Hematopoietic multipotent progenitor cell treated with erythropoietin and hydrocortisone succinate and interleukin-3 and kit ligand, for 4 days (in vitro differentiated cells): ENCODE measurements at regions not wholly inside any gene's neighbourhood (a gene's known extent, or its start where the extent isn't known, plus 50 kb on each side); places are given as distances from the start of the nearest gene placed in this dataset.

Source experiments
- DNase-seq: peaks from one replicate; pipeline ENCODE4 v3.0.0-alpha.2; 2015

DNA sequence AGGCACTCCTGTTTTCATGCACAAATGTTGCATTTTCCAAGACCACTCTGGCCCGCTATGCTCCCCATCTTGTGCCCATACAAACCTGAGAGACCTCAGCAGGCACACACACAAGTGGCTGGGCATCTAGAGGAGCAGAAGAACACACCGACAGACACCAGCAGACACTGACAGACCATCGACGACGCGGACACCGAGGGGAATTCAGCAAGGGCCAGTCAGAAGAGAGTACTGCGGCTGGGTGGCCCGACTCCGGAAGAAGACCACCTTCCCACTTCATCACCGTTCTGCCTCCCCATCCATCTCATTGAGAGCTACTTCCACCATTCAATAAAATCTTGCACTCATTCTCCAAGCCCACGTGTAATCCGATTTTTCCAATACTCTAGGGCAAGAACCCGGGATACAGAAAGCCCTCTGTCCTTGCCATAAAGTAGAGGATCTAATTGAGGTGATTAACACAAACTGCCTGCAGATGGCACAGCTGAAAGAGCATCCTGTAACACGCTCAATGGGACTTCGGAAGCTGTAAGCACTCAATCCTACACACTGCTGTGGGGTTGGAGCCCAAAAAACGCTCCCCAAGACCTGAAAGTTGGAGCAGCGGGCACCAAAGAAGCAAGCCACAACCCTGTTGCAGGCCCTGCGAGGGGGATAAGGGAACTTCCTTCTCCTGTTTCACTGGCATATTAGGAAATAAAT is 780.9 kb downstream of the ARAP2 start:
- no peak for DNase-seq

DNA sequence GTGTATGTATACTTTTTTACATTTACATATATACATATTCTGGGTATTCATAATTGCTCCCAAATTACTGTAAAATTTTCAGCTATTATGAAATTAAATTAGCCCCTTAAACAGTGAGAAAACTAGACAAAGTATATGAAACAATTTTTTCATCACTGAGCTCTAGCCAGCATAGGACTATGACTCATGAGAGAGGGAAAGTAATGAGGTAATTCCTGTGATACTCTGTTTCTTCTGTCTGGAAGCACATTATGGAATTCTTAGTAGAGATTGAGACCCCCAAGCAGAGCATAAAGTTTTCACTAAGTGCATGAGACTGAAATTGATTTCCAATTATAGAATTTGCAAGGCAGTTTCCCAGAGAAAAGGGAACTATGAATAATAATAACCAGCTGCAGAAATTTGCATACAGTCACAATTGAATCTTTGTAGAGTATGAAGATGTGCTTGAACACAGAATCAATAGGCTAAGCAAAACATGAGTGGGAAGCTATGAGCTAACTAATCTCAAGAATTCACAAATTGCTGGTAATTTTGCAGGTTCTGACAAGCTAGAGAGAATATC is 779.3 kb downstream of the ARAP2 start:
- DNase-seq = no peak

DNA sequence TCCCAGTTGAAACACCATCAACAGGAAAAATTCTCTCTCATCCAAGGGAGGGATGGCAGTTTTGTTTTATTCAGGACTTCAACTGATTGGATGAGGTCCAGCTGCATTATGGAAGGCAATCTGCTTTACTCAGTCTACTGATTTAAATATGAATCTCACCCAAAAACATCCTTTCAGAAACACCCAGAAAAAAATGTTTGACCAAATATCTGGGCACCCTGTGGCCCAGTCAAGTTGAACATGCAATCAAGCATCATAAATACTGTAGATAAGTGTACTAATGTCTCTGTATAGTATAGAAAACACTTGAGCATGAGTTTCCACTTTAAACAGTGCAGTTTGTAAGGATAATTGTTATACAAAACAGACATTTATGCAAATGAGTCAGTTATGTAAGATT is 753.2 kb downstream of the ARAP2 start:
- DNase-seq = no peak

DNA sequence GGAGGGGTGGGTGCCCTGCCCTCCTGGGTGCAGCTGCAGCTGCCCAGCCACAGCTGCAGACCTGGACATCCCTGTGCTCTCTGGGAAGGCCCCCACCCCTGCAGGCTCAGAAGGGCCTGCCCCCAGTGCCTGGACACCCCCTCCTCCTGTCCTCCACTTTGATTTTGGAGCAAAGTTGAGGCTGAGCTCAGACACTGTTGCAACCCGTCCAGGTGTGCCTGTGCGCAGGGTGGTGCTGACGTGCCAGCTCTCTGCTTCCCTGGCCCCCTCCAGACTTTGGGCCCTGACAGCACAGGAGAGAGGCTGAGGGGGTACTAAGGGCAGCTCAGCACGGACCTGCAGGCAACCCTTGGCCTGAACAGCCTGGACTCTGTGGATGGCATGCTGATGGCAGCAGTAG is 750.3 kb downstream of the ARAP2 start:
- DNase-seq = no peak

DNA sequence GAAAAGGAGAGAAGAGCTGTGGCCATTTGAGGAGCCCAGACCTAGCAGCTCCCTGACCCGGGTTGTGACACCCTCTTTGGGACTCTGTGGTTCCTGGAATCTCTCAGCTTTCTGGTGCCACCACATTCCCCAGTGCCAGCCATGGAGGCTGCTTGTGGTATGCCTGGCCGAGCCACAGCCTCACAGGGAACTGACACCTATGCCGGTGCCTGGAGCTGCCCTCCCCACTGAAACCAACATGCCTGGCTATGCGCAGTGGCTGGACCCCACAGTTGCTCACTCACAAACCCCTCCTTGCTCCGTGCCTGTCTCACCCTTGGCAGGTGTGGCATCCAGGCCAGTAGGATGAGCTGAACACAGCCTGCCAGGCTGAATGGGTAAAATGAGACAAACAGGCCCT is 749.4 kb downstream of the ARAP2 start:
- no peak for DNase-seq

DNA sequence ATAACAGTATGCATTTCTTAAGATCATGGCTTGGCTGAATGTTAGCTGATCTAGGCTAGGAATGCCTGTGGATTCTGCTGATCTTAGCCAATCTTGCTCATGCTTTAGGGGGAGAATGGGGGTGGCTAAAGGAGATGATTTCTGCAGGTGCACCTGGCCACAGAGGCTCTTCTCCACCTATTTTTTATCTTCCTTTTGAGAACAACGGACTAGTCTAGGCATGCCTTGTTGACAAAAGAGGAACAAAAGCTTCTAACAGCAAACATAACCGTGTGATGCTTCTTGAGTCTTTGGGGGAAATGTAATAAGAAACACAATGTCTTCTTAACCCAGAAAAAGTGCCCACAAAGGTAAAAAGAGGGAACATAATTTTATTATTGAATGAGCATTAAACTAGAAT is 743.5 kb downstream of the ARAP2 start:
- DNase-seq = no peak

DNA sequence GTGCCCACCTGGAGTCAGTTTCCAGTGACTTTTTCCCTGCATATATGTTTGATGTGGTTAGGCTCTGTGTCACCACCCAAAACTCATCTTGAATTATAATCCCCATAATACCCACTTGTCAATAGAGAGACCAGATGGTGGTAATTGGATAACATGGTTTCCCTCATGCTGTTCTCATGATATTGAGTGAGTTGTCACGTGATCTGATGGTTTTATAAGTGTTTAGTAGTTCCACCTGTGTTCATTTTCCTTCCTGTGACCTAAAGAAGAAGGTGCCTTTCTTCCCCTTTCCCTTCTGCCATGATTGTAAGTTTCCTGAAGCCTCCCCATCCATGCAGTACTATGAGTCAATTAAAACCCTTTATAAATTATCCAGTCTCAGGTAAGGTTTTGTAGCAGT is 740.9 kb downstream of the ARAP2 start:
- DNase-seq = no peak

DNA sequence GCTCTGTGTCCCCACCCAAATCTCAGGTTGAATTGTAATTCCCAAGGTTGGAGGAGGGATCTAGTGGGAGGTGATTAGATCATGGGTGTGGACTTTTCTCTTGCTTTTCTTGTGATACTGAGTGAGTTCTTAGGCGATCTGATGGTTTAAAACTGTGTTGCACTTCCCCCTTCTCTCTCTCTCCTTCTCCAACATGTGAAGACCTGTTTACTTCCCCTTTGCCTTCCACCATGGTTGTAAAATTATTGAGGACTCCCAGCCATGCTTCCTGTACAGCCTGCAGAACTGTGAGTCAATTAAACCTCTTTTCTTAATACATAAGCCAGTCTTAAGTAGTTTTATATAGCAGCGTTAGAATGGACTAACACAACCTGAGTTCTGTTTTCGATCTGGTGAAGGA is 738.2 kb downstream of the ARAP2 start:
- DNase-seq = no peak

DNA sequence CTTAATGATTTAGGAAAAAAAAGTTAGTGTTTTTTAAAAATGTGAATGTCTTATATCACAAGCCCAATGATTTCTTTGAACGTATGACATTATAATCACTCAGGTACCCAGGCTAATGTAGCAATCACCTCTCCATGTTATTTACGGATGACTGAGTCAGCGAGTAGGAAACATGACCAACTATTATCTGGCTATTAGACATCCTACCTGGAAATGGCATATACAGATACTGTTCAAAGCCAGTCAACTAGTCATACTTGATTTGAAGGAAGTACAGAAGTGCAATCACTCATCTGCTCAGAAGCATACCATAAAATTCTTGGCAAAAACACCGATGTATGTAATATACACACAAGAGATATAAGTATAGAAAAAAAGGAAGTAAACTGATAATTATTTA is 732.5 kb downstream of the ARAP2 start:
- no peak for DNase-seq

DNA sequence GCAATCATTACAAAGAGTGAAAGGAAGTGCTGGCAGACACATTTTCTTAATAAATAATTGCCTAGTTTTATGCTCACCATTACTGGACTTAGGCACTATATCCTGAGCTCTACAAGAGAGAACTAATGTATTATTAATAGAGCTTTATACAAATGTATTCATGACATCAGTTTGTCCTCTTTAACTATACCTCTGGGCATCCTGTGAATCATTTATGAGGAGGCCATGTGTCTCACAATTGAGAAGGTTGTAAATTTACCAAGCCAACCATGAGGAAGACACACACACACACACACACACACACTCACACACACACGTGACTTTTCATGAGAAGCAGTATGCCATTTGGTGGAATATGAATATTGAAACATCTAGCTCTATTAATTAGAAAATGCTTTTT is 728.2 kb downstream of the ARAP2 start:
- no peak for DNase-seq

DNA sequence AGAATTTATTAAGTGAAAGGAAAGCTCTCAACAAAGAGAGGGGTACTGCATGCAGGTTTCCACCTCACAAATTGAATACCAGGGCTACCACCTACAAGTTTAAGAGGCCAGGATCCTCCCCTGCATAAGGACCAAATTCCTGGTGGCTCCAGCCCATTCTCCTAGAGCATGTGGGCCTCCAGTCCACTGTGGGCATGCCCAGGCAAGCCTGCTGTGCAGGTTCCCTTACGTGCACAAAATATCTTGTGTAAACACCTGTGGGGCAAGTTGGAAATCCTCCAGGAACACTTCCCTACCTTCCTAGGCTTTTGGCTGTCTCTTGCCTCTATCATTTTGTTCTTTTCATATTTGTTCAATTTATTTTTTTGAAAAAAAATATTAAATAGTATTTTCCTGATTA is 724.3 kb downstream of the ARAP2 start:
- no peak for DNase-seq

DNA sequence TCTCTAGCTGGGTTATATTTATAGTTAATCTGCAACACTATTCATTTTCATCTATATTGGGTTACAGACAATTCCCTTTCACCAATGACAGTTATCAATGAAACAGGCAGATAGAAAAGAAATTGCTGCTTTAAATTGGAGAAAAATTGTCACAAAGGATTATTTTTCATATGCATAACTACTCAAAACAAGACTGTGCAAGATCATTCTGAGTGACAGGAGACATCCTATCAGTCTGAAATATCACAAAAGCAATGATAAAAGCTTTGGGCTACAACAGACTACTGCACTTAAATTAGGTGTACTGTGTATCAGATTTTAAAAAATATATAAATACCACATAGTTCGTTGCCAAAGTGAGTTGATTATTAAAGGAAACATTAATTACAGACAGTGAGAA is 722.6 kb downstream of the ARAP2 start:
- no peak for DNase-seq

DNA sequence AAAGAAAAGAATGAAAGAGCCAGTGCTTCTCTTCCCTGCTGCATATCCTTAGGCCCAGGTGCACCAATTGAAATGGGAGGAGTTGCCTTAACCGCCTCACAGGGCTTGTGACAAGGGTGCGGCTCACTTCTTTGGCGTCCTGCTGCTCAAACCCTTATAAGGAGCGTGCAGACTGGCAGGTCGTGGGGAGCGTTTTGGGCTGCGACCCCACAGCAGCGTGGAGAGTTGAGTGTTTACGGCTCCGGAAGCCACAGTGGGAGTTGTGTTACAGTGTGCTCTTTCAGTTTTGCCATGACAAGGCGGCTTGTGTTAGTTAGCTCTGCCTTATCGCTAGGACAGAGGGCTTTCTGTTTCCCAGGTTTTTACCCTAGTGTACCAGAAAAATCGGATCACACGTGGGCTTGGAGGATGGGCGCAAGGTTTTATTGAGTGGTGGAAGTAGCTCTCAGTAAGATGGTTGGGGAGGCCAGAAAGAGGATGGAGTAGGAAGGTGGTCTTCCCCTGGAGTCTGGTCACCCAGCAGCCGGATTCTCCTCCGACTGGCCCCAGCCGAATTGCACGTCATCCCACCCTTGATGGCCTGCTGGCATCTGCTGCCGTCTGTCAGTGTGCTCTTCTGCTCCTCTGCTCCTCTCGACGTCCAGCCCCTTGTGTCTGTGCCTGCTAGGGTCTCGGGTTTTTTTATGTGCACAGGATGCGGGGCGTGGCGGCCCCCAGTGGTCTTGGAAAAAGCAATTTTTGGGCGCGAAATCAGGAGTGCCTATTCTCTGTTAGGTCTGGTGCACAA is 718.9 kb downstream of the ARAP2 start:
- DNase-seq = peak; percentile 3

DNA sequence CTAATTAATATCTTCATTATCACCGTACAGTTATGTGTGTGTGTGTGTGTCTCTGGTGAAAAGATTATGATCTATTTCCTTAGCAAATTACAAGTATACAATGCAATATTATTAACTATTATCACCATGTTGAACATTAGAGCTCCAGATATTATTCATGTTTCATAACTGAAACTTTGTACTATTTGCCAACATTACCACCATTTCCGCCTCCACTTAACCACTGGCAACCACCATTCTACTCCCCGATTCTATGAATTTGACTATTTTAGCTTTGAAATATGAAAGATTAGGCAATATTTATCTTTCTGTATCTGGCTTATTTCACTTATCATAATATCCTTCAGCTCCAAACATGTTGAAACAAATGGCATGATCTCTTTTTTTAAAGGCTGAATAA is 717.9 kb downstream of the ARAP2 start:
- peak; percentile 19 for DNase-seq

DNA sequence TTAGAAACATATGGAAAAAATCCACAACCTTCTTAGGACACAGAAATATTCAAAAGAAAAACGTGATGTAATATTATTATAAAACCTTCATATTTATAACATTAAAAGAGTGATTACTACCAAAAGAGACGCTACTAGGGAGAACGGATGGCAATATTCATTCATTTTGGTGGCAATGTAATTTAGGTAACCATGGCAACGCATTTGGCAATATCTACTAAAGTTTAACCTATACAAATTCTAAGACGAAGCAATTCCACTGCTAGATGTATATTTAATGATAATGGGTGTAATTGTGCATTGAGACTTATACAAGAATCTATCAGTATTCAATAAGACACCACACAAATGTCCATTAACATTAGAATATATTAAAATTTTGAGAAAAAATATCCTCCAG is 709.4 kb downstream of the ARAP2 start:
- no peak for DNase-seq

DNA sequence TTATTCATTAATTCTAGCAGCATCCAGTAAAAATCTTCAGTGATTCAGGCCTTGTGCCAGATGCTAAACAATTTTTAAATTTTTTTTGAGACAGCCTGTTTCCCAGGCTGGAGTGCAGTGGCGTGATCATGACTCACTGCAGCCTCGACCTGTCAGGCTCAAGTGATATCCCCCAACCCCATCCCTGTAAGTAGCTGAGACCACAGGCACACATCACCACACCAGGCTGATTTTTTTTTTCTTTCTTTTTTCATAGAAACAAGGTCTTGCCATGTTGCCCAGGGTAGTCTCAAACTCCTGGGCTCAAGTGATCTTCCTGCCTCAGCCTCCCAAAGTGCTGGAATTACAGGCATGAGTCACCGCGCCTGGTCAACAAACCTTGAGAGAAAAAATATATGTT is 705.5 kb downstream of the ARAP2 start:
- no peak for DNase-seq

DNA sequence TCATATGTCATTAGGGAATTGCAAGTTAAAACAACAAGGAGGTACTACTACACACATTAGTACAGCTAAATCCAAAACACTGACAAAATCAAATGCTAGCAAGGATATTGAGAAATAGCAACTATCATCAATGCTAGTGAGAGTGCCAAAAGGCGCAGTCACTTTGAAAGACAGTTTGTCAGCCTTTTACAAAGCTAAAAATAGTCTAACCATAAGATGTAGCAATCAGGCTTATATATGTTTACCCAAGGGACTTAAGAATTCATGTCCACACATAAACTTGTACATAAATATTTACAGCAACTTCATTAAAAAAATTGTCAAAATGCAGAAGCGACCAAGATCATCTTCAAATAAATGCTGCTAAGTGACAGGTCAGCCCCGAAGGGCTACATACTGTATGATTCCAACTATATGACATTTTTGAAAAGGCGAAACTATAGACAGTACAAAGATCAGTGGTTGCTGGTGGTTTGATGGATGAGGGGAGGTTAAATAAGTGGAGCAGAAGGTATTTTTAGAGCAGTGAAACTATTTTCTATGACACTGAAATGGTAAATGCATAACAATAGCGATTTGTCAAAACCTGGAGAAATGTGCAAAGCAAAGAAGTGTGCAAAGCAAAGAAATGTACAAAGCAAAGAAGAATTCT is 704.8 kb downstream of the ARAP2 start:
- no peak for DNase-seq

DNA sequence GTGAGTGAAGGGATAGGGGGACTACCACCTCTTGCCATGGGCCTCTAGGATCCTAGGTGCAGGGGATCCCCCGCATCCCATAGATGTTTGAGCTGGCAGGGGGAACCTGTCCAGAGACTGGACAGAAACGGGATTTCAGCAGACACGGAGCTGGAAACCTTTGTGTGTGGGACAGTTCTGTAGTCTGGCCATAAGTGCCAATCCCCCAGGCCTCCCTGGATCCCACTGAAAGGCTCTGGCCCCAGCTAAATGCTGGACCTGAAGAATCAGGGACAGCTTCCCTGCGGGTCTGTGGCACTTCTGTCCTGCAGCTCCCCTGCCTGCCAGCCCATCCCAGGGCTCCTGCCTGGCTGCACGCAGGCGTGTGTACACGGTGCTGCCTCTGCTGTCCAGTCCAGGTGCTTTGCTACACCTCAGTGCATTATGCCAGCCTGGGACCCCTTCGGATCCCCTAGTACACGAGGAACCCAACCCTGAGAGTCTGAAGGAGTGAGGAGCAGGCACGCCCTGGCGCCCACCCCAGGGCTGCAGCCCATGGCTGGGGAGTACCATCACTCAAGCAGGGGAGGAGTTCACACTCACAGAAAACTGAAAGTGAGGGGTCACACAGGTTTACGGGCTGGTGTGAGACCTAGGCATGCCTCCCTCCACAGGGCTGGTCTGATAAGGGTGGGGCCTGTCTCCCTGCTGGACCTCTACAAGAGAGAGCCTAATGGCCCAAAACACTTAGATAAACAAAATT is 703.0 kb downstream of the ARAP2 start:
- no peak for DNase-seq

DNA sequence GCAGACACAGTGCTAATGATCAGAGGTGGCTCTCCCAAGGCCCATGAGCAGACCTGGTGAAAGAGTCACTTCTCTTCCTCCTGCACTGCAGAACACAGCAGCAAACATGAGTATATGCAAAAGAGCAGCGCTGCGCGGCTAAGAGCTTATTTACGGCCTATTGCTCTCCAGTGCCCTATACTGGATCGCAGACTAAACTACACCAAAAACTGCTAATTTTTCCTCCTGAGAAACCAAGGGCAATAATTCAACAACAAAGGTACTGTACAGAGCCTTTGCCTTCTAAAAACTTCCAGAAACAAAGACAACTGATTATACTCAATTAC is 702.5 kb downstream of the ARAP2 start:
- no peak for DNase-seq

DNA sequence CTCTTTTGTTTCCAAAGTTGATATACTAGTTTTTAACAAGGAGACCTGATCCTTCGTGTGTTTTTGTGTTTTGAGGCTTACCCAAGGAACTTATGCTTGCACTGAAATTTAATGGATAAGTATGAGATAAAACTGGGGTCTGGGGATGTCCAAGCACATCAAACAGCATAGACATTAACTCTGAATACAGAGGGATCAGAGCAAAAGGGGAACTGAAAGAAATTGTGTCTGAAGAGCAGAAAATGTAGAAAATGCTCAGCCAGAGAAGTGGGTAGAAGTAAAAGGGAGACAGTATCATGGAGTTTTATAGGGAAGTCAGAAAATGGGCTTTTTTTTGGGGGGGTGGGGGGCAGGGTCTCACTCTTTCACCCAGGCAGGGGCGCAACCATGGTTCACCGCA is 695.4 kb downstream of the ARAP2 start:
- DNase-seq = no peak

DNA sequence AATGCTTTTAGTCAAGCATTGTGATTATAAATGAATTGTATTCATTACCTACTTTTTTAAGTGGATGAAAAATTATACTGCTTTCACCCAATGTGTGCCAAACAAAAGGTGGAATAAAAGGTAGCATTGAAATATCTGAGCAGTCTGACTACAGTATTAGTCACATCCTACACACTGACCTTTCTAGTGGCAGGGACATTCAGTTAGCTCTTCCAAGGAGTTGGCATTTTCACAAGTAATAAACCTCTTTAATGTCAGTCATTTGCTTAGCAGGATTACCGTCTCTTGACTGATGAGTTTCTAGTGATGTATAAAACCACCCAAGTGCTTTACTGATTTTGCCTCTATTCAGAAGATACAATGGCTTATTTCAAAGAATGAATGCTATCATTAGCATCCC is 687.9 kb downstream of the ARAP2 start:
- DNase-seq = no peak

DNA sequence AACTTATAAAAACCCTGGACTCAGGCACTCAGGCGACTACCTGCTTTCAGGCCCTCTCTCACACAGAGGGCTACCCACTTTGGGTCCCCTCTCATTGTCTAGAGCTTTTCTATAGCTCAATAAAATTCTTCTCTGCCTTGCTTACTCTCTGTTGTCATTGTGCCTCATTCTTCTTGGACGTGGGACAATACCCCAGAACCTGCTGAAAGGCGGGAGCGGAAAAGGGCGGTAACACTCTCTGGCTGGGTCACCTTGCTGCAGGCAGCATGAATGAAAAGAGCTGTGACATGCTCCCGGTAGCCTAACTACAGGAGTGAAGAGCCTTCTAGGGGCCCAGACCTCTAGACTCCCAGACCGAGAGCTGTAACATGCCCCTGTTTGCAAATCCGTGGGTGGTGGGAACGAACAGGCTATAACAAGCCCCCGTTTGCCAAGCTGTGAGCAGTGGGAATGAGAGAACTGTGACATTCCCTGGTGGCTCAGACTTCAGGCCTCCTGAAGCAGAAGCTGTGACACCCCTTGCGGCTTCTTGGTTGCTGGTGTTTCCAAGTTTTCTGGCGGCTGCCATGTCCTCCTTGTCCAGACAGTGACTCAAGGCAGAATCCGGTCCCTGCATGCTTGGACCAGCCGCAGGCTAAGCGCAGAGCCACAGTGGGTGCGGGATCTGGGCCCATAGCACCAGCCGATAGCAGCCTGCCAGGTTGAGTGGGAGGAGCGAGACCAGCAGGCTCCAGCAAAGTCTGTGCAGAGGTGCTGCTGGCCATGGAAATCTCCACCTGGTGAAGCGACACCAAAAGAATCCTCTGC is 684.6 kb downstream of the ARAP2 start:
- peak; percentile 4 for DNase-seq

DNA sequence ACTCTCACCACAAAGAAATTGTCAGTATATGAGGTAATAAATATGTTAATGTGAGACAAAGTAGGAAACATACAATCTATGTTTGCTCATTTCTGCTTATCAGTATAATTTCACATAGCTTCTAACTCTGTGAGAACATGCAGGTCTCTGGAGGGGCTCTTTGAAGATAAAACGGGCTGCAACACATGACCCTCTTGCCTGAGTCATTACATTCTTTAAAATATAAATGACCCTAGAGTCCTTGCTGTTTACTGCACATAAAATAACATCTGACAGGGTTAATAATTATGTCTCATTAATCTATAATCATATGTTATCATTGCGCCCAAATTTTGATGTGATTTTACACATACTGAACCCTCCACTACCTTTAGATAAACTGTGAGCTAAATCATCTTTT is 681.5 kb downstream of the ARAP2 start:
- no peak for DNase-seq
